B cell (primary cell): ENCODE measurements at regions not wholly inside any gene's neighbourhood (a gene's known extent, or its start where the extent isn't known, plus 50 kb on each side); places are given as distances from the start of the nearest gene placed in this dataset.

ENCODE experiments used
- ATAC-seq: fragments of 200-7000 bp; cut with Tn5 transposase; one replicate; pipeline ENCODE4 v1.10.0; 2021; ENCODE audit warnings: low read depth, mild to moderate bottlenecking, moderate number of reproducible peaks, moderate library complexity
- CTCF ChIA-PET: fragments of 350-600 bp; sonication (Branson Sonifier 250); formaldehyde crosslinking; loops from one replicate; lab custom pipeline; 2021; ENCODE audit warnings: antibody characterized with exemption, inconsistent platforms; lab: Charles Lee
- POLR2A ChIA-PET: fragments of 350-600 bp; sonication (Branson Sonifier 250); formaldehyde crosslinking; loops from one replicate; lab custom pipeline; 2021; ENCODE audit warnings: antibody characterized with exemption; lab: Charles Lee
- DNase-seq: peaks from one replicate; pipeline ENCODE4 v3.0.0; 2013
- H2AFZ ChIP-seq: 2 replicates; pipeline ENCODE4 v1.6.1; 2012; ENCODE audit warnings: mild to moderate bottlenecking, low read depth, low read length; ENCODE audit not compliant: insufficient read depth, poor library complexity, severe bottlenecking
- H3K27ac ChIP-seq, 2 donors: 1 replicate in 1 of 2; 2 replicates in 1 of 2; pipeline ENCODE4 v1.5.1; 2012 to 2013; ENCODE audit warnings: low read length in 2 of 2, mild to moderate bottlenecking in 2 of 2, moderate library complexity in 1 of 2
- H3K27me3 ChIP-seq, 4 experiments: fragments of 200-600 bp in 1 of 4; sonication (generic) in 1 of 4; replicated peaks in 1 of 4; 1 replicate in 2 of 4; 2 replicates in 2 of 4; pipeline versions ENCODE4 v1.6.1 to v1.7.0; 2013 to 2016; ENCODE audit warnings: low read length in 3 of 4, mild to moderate bottlenecking in 2 of 4, mixed read lengths in 1 of 4, moderate library complexity in 1 of 4; ENCODE audit not compliant: insufficient read depth in 4 of 4, control insufficient read depth in 3 of 4; ENCODE audit errors: control extremely low read depth in 1 of 4
- H3K36me3 ChIP-seq, 2 experiments: replicated peaks in 1 of 2; 1 replicate in 1 of 2; 2 replicates in 1 of 2; pipeline versions ENCODE4 v1.6.1 to v1.7.1; 2013; ENCODE audit warnings: low read length in 1 of 2; ENCODE audit not compliant: insufficient read depth in 2 of 2, control insufficient read depth in 1 of 2; ENCODE audit errors: control extremely low read depth in 1 of 2, extremely low read depth in 1 of 2
- H3K4me1 ChIP-seq, 2 donors: fragments of 200-600 bp in 1 of 2; sonication (generic) in 1 of 2; 1 replicate in 1 of 2; 2 replicates in 1 of 2; pipeline versions ENCODE4 v1.5.1 to v1.6.1; 2013 to 2017; ENCODE audit warnings: low read length in 2 of 2; ENCODE audit not compliant: control insufficient read depth in 2 of 2, insufficient read depth in 2 of 2
- H3K4me2 ChIP-seq: replicated peaks from 2 replicates; pipeline ENCODE3; 2012; ENCODE audit warnings: mild to moderate bottlenecking, low read depth, low read length; ENCODE audit not compliant: poor library complexity, severe bottlenecking
- H3K4me3 ChIP-seq, 5 experiments: fragments of 200-600 bp in 1 of 5; sonication (generic) in 1 of 5; 1 replicate in 3 of 5; 2 replicates in 2 of 5; pipeline versions ENCODE4 v1.5.1 to v1.7.0; 2011 to 2016; ENCODE audit warnings: low read length in 4 of 5, mild to moderate bottlenecking in 4 of 5, low read depth in 2 of 5, control low read depth in 1 of 5, moderate library complexity in 1 of 5; ENCODE audit not compliant: insufficient read depth in 1 of 5; ENCODE audit errors: control extremely low read depth in 1 of 5, extremely low read depth in 1 of 5
- H3K79me2 ChIP-seq: fragments of 200-600 bp; sonication (generic); one replicate; pipeline ENCODE4 v1.6.0; 2016; ENCODE audit warnings: low read length; ENCODE audit not compliant: control insufficient read depth, insufficient read depth
- H3K9ac ChIP-seq: fragments of 200-600 bp; sonication (generic); 2 replicates; pipeline ENCODE4 v1.6.1; 2017; ENCODE audit warnings: mild to moderate bottlenecking, low read length, moderate library complexity
- H3K9me3 ChIP-seq, 3 donors: one replicate each; pipeline versions ENCODE4 v1.6.1 to v1.7.1; 2013; ENCODE audit warnings: low read length in 2 of 3; ENCODE audit not compliant: control insufficient read depth in 2 of 3, insufficient read depth in 1 of 3; ENCODE audit errors: control extremely low read depth in 1 of 3
- H4K20me1 ChIP-seq: 2 replicates; pipeline ENCODE4 v1.6.0; 2012; ENCODE audit warnings: mild to moderate bottlenecking, low read length; ENCODE audit not compliant: insufficient read depth, control insufficient read depth, poor library complexity, severe bottlenecking
- H3K27ac Mint-ChIP-seq: one replicate; pipeline ENCODE4 v1.8.0; 2021; ENCODE audit warnings: mixed read lengths
- H3K27me3 Mint-ChIP-seq: one replicate; pipeline ENCODE4 v1.8.0; 2021; ENCODE audit warnings: mixed read lengths
- H3K4me1 Mint-ChIP-seq: one replicate; pipeline ENCODE4 v1.8.0; 2021; ENCODE audit warnings: mixed read lengths
- H3K4me3 Mint-ChIP-seq: one replicate; pipeline ENCODE4 v1.8.0; 2021; ENCODE audit warnings: mixed read lengths
- H3K9me3 Mint-ChIP-seq: one replicate; pipeline ENCODE4 v1.8.0; 2022; ENCODE audit warnings: mixed read lengths; ENCODE audit not compliant: insufficient read depth
- EZH2 ChIP-seq: IDR thresholded peaks from 2 replicates; pipeline ENCODE4 v1.6.1; 2012; ENCODE audit warnings: borderline replicate concordance, low read depth, mild to moderate bottlenecking, moderate library complexity, low read length; ENCODE audit not compliant: insufficient read depth, poor library complexity, severe bottlenecking
- WGBS: methylation state at CpG from one replicate; pipeline ENCODE4 v1.1.5; 2013; ENCODE audit warnings: missing lambda C conversion rate; ENCODE audit not compliant: insufficient coverage; 5-methylcytosine and 5-hydroxymethylcytosine counted together
- intact Hi-C: fragments of 100-400 bp; cut with micrococcal nuclease; formaldehyde crosslinking; loops from one replicate; pipeline ENCODE4 v1.10.0; 2022
- TF ChIP-seq, protein P1 (sequence below): fragments of 200-600 bp; IDR thresholded peaks from one replicate; pipeline ENCODE4 v1.8.0; 2022; ENCODE audit warnings: antibody characterized with exemption, mild to moderate bottlenecking

DNA sequence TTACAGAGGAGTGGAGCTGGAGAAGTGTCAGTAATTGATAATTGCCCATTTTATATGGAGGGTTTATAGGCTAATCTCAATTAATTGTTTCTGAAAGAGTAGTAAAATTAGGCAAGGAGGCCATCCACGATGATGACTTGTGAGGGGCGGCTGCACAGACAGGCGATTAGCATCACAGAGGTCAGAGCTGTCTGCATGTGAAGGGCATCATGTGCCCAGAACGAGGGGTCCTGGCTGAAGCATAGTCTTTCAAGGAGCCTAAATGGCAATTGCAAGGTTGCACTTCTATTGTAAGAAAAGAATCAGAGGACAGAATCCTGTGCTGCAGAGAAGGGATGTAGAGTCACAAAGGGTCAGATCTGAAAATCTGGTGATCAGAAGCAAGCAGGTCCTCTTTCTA is 196.6 kb downstream of the EBLN2 start:
- Histone ChIP-seq H3K27ac (no peak overlapping the region), H4K20me1 (no peaks in the 10 kb centered on the region), H3K9ac (no peak overlapping the region), H3K4me2 (no peak overlapping the region), H3K4me3 (no peak overlapping the region), H2AFZ (no peak overlapping the region), H3K9me3 (no peaks in the 10 kb centered on the region), H3K36me3 (no peaks in the 10 kb centered on the region), H3K79me2 (no peaks in the 10 kb centered on the region), H3K4me1 (no peaks in the 10 kb centered on the region), H3K27me3 (peaks cover 0 to 5% (median 0%) of the 10 kb centered on the region in 4 experiments)
- no peaks in the 10 kb centered on the region for H3K9me3 Mint-ChIP-seq
- ChIA-PET CTCF (no interaction called here), POLR2A (no interaction called here)
- peaks cover 30% of the 10 kb centered on the region for H3K27me3 Mint-ChIP-seq
- DNase-seq = no peak
- H3K4me1 Mint-ChIP-seq = no peaks in the 10 kb centered on the region
- no peak overlapping the region for H3K27ac Mint-ChIP-seq
- no peak for ATAC-seq
- TF ChIP-seq EZH2 = no peak
- TF ChIP-seq, protein P1, sequence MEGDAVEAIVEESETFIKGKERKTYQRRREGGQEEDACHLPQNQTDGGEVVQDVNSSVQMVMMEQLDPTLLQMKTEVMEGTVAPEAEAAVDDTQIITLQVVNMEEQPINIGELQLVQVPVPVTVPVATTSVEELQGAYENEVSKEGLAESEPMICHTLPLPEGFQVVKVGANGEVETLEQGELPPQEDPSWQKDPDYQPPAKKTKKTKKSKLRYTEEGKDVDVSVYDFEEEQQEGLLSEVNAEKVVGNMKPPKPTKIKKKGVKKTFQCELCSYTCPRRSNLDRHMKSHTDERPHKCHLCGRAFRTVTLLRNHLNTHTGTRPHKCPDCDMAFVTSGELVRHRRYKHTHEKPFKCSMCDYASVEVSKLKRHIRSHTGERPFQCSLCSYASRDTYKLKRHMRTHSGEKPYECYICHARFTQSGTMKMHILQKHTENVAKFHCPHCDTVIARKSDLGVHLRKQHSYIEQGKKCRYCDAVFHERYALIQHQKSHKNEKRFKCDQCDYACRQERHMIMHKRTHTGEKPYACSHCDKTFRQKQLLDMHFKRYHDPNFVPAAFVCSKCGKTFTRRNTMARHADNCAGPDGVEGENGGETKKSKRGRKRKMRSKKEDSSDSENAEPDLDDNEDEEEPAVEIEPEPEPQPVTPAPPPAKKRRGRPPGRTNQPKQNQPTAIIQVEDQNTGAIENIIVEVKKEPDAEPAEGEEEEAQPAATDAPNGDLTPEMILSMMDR = no peak
- WGBS = 76% methylated on average over 4 of the region's 4 CpGs
- no peak overlapping the region for H3K4me3 Mint-ChIP-seq
- intact Hi-C loops = no loop called here

DNA sequence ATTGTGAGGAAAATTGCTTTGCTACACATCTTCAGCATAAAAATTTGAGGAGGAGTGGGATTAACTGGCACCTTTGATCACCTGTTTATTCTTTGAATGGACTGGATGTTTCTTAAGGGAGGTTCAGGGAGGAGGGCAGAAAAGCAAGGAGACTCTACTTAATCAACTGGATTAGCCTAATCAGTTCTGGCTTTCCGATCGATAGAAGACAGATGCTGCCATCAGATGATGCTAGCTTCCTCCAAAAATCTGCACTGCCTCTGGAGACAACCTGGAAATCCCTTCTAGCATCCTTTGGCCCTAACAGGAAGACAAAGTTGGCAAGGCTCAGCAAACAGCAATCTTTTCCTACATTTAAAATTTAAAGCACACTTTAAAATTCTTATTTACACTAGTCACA is 197.8 kb downstream of the EBLN2 start:
- intact Hi-C loops = no loop called here
- no peaks in the 10 kb centered on the region for H4K20me1 ChIP-seq
- no peak overlapping the region for H3K9ac ChIP-seq
- H3K4me1 ChIP-seq = no peaks in the 10 kb centered on the region
- H3K4me3 ChIP-seq = no peak overlapping the region
- TF ChIP-seq, protein P1 = no peak
- TF ChIP-seq EZH2 = no peak
- DNase-seq = no peak
- Mint-ChIP-seq H3K27ac (no peak overlapping the region), H3K4me3 (no peak overlapping the region), H3K27me3 (peaks cover 22% of the 10 kb centered on the region), H3K9me3 (no peaks in the 10 kb centered on the region), H3K4me1 (no peaks in the 10 kb centered on the region)
- no peak overlapping the region for H3K4me2 ChIP-seq
- H3K27me3 ChIP-seq = peaks cover 0 to 5% (median 0%) of the 10 kb centered on the region in 4 experiments
- no peaks in the 10 kb centered on the region for H3K36me3 ChIP-seq
- WGBS = 100% methylated on average over 2 of the region's 2 CpGs
- ChIA-PET POLR2A (no interaction called here), CTCF (no interaction called here)
- H3K9me3 ChIP-seq = no peaks in the 10 kb centered on the region
- H3K79me2 ChIP-seq = no peaks in the 10 kb centered on the region
- no peak for ATAC-seq
- H3K27ac ChIP-seq = no peak overlapping the region
- H2AFZ ChIP-seq = no peak overlapping the region
